GM23248 (cell line): ENCODE measurements at regions not wholly inside any gene's neighbourhood (a gene's known extent, or its start where the extent isn't known, plus 50 kb on each side); places are given as distances from the start of the nearest gene placed in this dataset.

ENCODE experiments used
- DNase-seq: peaks from one replicate; pipeline ENCODE4 v3.0.0-alpha.2; 2015
- H2AFZ ChIP-seq: fragments of 200-600 bp; sonication (generic); 2 replicates; pipeline ENCODE4 v1.6.1; 2016; ENCODE audit warnings: antibody characterized with exemption
- H3F3A ChIP-seq: fragments of 200-600 bp; sonication (generic); 2 replicates; pipeline ENCODE4 v1.6.1; 2016; ENCODE audit warnings: mild to moderate bottlenecking, antibody characterized with exemption, mixed run types; ENCODE audit not compliant: insufficient read depth
- H3K27ac ChIP-seq: fragments of 200-600 bp; sonication (generic); 2 replicates; pipeline ENCODE4 v1.5.1; 2016; ENCODE audit warnings: mild to moderate bottlenecking
- H3K27me3 ChIP-seq: fragments of 200-600 bp; sonication (generic); replicated peaks from 2 replicates; pipeline ENCODE4 v1.6.1; 2016; ENCODE audit warnings: mild to moderate bottlenecking; ENCODE audit not compliant: insufficient read depth
- H3K36me3 ChIP-seq: fragments of 200-600 bp; sonication (generic); 2 replicates; pipeline ENCODE4 v1.6.1; 2016; ENCODE audit warnings: low read depth, mild to moderate bottlenecking
- H3K4me1 ChIP-seq: fragments of 200-600 bp; sonication (generic); 2 replicates; pipeline ENCODE4 v1.6.1; 2016; ENCODE audit warnings: mild to moderate bottlenecking; ENCODE audit not compliant: insufficient read depth
- H3K4me2 ChIP-seq: fragments of 200-600 bp; sonication (generic); one replicate; pipeline ENCODE4 v1.6.1; 2016; ENCODE audit warnings: mild to moderate bottlenecking; ENCODE audit not compliant: unreplicated experiment
- H3K4me3 ChIP-seq: fragments of 200-600 bp; sonication (generic); 2 replicates; pipeline ENCODE4 v1.5.1; 2016; ENCODE audit warnings: mild to moderate bottlenecking
- H3K79me2 ChIP-seq: fragments of 200-600 bp; sonication (generic); 2 replicates; pipeline ENCODE4 v1.6.1; 2016; ENCODE audit warnings: mild to moderate bottlenecking; ENCODE audit not compliant: insufficient read depth
- H3K9ac ChIP-seq: fragments of 200-600 bp; sonication (generic); 2 replicates; pipeline ENCODE4 v1.6.1; 2016; ENCODE audit warnings: mild to moderate bottlenecking
- H3K9me2 ChIP-seq: fragments of 200-600 bp; sonication (generic); 2 replicates; pipeline ENCODE4 v1.6.1; 2016; ENCODE audit warnings: mixed run types, mild to moderate bottlenecking, moderate library complexity; ENCODE audit not compliant: insufficient read depth
- H3K9me3 ChIP-seq: fragments of 200-600 bp; sonication (generic); one replicate; pipeline ENCODE4 v1.6.1; 2017; ENCODE audit warnings: low read depth
- H4K20me1 ChIP-seq: fragments of 200-600 bp; sonication (generic); 2 replicates; pipeline ENCODE4 v1.6.0; 2016; ENCODE audit not compliant: insufficient read depth
- EZH2 ChIP-seq: fragments of 200-600 bp; sonication (generic); IDR thresholded peaks from 2 replicates; pipeline ENCODE4 v1.6.1; 2018; ENCODE audit warnings: antibody characterized with exemption, mild to moderate bottlenecking; ENCODE audit not compliant: insufficient read depth, poor library complexity, severe bottlenecking
- EZH2phosphoT487 ChIP-seq: fragments of 200-600 bp; sonication (generic); IDR thresholded peaks from 2 replicates; pipeline ENCODE4 v1.6.1; 2018; ENCODE audit warnings: antibody characterized with exemption, moderate library complexity, mild to moderate bottlenecking, low read depth; ENCODE audit not compliant: insufficient read depth
- WGBS, 2 experiments: methylation state at CpG; one replicate each; pipeline ENCODE4 v1.1.6; 2015 to 2017; ENCODE audit warnings: low lambda C conversion rate in 2 of 2, low coverage in 1 of 2; ENCODE audit errors: missing lambda C conversion rate in 2 of 2; 5-methylcytosine and 5-hydroxymethylcytosine counted together
- in situ Hi-C: fragments of 300-500 bp; cut with MboI; formaldehyde crosslinking; loops from 2 replicates; pipeline ENCODE4 v1.15.0; 2020

DNA sequence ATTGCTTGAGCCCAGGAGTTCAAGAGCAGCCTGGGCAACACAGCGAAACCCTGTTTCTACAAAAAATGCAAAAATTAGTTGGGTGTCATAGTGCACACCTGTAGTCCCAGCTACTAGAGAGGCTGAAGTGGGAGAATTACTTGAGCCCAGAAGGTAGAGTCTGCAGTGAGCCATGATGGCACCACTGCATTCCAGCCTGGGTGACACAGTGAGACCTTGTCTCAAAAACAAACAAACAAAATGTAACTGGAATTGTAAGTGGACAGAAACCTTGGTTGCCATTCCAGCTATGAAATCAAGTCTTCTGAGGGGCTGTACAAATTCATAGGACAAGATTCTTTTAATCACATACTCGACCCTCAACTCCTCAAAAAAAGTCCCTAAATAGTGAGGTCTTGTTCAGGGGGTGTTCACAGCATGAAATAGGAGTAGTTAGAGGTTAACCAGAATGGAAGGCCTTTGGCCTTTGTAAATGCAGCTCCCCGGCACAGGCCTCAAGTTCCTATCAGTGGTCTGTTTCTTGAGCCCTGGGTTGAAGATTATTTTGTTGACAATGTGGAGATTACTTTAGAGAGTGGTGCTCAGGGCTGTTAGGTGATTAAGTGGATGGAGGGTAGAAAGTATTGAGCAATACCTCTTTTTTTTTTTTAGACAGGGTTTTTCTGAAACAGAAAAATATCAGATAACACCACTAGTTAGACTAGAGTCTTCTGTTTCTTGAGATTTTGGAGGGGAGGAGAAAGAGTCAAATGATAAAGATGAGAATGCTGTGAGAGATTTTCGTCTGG, 138.7 kb upstream of the ZNF648 start:
- Histone ChIP-seq H4K20me1 (no peaks in the 10 kb centered on the region), H3K79me2 (no peaks in the 10 kb centered on the region), H3K27me3 (0 out of 2 replicates have a peak, but pooled peaks cover 8% of the 10 kb centered on the region), H3K27ac (no peak overlapping the region), H3K4me3 (no peak overlapping the region), H3K9me2 (no peaks in the 10 kb centered on the region), H3K9me3 (no peaks in the 10 kb centered on the region), H2AFZ (no peak overlapping the region), H3K4me2 (no peak overlapping the region), H3K4me1 (no peaks in the 10 kb centered on the region), H3K36me3 (no peaks in the 10 kb centered on the region), H3F3A (no peaks in the 10 kb centered on the region), H3K9ac (no peak overlapping the region)
- TF ChIP-seq EZH2 (no peak), EZH2phosphoT487 (no peak)
- DNase-seq = no peak
- 66 to 67% methylated on average over 4 of the region's 4 CpGs for WGBS, 2 experiments
- in situ Hi-C loops = no loop called here

DNA sequence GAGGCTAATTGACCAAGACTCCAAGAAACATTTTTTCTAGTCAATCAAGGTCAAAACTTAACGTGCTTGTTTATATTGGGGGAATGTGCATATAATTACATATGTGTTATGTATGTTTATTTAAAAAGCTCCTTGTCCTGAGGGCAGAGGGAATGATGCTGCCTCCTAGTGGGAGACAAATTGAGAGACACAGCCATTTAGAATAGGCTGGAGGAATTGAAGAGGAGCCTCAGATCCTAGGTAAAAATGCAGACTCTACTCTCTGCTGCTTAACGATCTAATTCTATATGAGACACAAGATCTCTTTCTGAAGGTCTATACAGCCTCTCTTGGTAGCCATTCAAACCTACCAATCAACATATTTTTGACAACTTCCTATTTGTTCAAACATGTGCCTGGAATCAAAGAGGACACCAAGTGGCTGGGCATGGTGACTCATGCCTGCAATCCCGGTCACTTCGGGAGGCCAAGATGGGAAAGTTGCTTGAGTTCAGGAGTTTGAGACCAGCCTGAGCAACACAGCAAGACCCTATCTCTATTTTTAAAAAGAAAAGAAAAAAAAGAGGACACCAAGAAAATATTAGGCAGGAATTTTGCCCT, 136.6 kb upstream of the ZNF648 start:
- Histone ChIP-seq H3K27ac (no peak overlapping the region), H4K20me1 (no peaks in the 10 kb centered on the region), H3K27me3 (0 out of 2 replicates have a peak, but pooled peaks cover 8% of the 10 kb centered on the region), H2AFZ (no peak overlapping the region), H3K4me2 (no peak overlapping the region), H3K4me1 (no peaks in the 10 kb centered on the region), H3K9me2 (no peaks in the 10 kb centered on the region), H3K9me3 (no peaks in the 10 kb centered on the region), H3K4me3 (no peak overlapping the region), H3F3A (no peaks in the 10 kb centered on the region), H3K79me2 (no peaks in the 10 kb centered on the region), H3K9ac (no peak overlapping the region), H3K36me3 (no peaks in the 10 kb centered on the region)
- DNase-seq = peak; percentile 34
- 48 to 51% methylated on average over 4 of the region's 4 CpGs for WGBS, 2 experiments
- in situ Hi-C loops = no loop called here
- TF ChIP-seq EZH2 = no peak
- no peak for TF ChIP-seq EZH2phosphoT487

DNA sequence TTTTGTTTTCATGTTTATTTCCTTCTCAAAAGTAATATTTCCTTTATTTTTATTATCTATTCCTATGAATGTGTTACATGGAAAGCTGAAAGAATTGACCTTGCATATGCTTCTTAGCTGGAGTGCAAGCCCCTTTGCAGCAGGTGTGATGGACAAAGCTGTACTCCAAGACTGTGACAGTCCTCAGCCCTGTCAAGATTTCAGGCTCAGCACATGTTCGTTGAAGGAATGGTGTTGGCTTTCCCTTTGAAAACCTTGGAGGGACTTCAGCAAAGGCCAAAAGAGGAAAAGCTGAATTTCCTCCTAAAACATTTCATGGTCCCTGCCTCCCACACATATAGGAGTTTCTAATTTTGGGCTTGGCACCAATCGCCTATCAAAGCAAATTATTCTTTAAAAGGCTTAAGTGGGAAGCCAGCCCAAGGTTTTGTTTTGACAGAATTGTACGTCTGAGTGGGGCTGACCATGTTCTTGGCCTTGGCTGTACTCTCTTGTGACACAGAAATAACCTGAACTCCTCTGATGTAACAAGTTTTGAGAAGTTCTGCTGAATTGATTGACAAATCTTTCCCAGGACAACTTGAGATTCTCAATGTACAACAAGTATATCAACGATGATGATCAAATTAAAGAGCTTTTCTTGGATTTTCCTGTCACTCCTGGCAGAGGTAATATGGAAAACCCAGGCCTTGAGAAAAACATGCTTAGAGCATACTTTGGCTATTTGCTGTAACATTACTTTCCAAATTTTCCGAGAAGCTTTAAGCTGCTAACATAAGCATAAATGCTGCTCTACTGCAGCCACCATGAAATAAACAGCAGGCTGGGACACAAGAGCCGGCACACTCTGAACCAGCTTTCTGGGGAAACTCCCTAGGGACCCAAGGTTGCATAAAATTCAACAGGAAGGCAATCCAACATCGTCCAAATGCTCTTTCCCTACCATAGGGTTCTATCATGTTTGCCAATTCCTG, 135.7 kb upstream of the ZNF648 start:
- DNase-seq = no peak
- Histone ChIP-seq H3K79me2 (no peaks in the 10 kb centered on the region), H3K4me1 (no peaks in the 10 kb centered on the region), H3K9ac (no peak overlapping the region), H3K4me2 (no peak overlapping the region), H3F3A (no peaks in the 10 kb centered on the region), H3K36me3 (no peaks in the 10 kb centered on the region), H3K27me3 (0 out of 2 replicates have a peak, but pooled peaks cover 8% of the 10 kb centered on the region), H3K9me3 (no peaks in the 10 kb centered on the region), H3K27ac (no peak overlapping the region), H3K9me2 (no peaks in the 10 kb centered on the region), H2AFZ (no peak overlapping the region), H3K4me3 (no peak overlapping the region), H4K20me1 (no peaks in the 10 kb centered on the region)
- WGBS, 2 experiments = 16 to 21% methylated on average over 7 of the region's 7 CpGs
- TF ChIP-seq EZH2 = no peak
- no peak for TF ChIP-seq EZH2phosphoT487
- in situ Hi-C loops = no loop called here

DNA sequence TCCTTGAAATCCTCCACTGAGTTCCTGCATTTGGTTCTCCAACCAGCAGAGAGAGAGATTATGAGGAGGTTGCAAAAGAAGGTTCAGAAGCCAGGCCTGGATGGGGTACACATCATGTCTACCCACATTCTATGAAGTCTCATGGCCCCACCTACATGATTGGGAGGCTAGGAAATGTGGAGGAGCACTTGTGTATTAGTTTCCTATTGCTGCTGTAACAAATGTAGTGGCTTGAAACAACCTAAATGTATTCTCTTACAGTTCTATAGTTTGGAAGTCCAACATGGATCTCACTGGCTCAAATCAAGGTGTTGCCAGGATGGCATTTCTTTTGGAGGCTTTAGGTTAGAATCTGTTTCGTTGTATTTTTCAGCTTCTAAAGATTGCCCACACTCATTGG, 134.2 kb upstream of the ZNF648 start:
- DNase-seq = no peak
- Histone ChIP-seq H2AFZ (no peak overlapping the region), H3K9ac (no peak overlapping the region), H3K9me3 (no peaks in the 10 kb centered on the region), H3K27me3 (0 out of 2 replicates have a peak, but pooled peaks cover 8% of the 10 kb centered on the region), H3K4me2 (no peak overlapping the region), H3K27ac (no peak overlapping the region), H4K20me1 (no peaks in the 10 kb centered on the region), H3K4me1 (no peaks in the 10 kb centered on the region), H3F3A (no peaks in the 10 kb centered on the region), H3K79me2 (no peaks in the 10 kb centered on the region), H3K9me2 (no peaks in the 10 kb centered on the region), H3K4me3 (no peak overlapping the region), H3K36me3 (no peaks in the 10 kb centered on the region)
- 38 to 39% methylated on average over 1 of the region's 1 CpG for WGBS, 2 experiments
- no peak for TF ChIP-seq EZH2phosphoT487
- TF ChIP-seq EZH2 = no peak
- in situ Hi-C loops = no loop called here
